MCF 10A (cell line): ENCODE measurements at regions not wholly inside any gene's neighbourhood (a gene's known extent, or its start where the extent isn't known, plus 50 kb on each side); places are given as distances from the start of the nearest gene placed in this dataset.

Source experiments
- BruUV-seq: library from RNA; stranded (reverse); fragments of 400-500 nt; replicated peaks from 2 replicates; lab custom pipeline; 2021; lab: Mats Ljungman, UMichigan
- CTCF ChIA-PET: fragments of 300-600 bp; sonication (Branson Sonifier 250); formaldehyde crosslinking; extraction: SDS; loops from one replicate; lab custom pipeline; 2021; ENCODE audit warnings: antibody characterized with exemption, inconsistent platforms; lab: Yijun Ruan, JAX
- POLR2A ChIA-PET: fragments of 300-600, 350-650 bp; sonication (Branson Sonifier 250); formaldehyde crosslinking; extraction: SDS; loops from one replicate; lab custom pipeline; 2020; ENCODE audit warnings: antibody characterized with exemption, inconsistent platforms; lab: Yijun Ruan, JAX
- DNase-seq: peaks from one replicate; pipeline ENCODE4 v3.0.0-alpha.2; 2018; ENCODE audit not compliant: unreplicated experiment
- H3K27ac Mint-ChIP-seq: one replicate; pipeline ENCODE4 v1.8.0; 2022; ENCODE audit warnings: mild to moderate bottlenecking, low read depth, mixed read lengths; ENCODE audit not compliant: unreplicated experiment
- H3K27me3 Mint-ChIP-seq: one replicate; pipeline ENCODE4 v1.8.0; 2022; ENCODE audit warnings: mixed read lengths; ENCODE audit not compliant: insufficient read depth, unreplicated experiment
- H3K36me3 Mint-ChIP-seq: one replicate; pipeline ENCODE4 v1.8.0; 2022; ENCODE audit warnings: mild to moderate bottlenecking, moderate library complexity, mixed read lengths; ENCODE audit not compliant: insufficient read depth, unreplicated experiment
- H3K4me1 Mint-ChIP-seq: one replicate; pipeline ENCODE4 v1.8.0; 2022; ENCODE audit warnings: mixed read lengths; ENCODE audit not compliant: insufficient read depth, unreplicated experiment
- H3K4me3 Mint-ChIP-seq: one replicate; pipeline ENCODE4 v1.8.0; 2022; ENCODE audit warnings: mild to moderate bottlenecking, moderate library complexity, mixed read lengths; ENCODE audit not compliant: unreplicated experiment
- H3K9me3 Mint-ChIP-seq: one replicate; pipeline ENCODE4 v1.8.0; 2022; ENCODE audit warnings: mixed read lengths; ENCODE audit not compliant: unreplicated experiment
- intact Hi-C: fragments of 100-400 bp; cut with micrococcal nuclease; formaldehyde crosslinking; loops from 2 replicates; pipeline ENCODE4 v1.14.1; 2022
- TF ChIP-seq, protein P1 (sequence below): fragments of 200-600 bp; IDR thresholded peaks from one replicate; pipeline ENCODE4 v1.8.0; 2022; ENCODE audit warnings: antibody characterized with exemption, mild to moderate bottlenecking; ENCODE audit not compliant: unreplicated experiment

DNA sequence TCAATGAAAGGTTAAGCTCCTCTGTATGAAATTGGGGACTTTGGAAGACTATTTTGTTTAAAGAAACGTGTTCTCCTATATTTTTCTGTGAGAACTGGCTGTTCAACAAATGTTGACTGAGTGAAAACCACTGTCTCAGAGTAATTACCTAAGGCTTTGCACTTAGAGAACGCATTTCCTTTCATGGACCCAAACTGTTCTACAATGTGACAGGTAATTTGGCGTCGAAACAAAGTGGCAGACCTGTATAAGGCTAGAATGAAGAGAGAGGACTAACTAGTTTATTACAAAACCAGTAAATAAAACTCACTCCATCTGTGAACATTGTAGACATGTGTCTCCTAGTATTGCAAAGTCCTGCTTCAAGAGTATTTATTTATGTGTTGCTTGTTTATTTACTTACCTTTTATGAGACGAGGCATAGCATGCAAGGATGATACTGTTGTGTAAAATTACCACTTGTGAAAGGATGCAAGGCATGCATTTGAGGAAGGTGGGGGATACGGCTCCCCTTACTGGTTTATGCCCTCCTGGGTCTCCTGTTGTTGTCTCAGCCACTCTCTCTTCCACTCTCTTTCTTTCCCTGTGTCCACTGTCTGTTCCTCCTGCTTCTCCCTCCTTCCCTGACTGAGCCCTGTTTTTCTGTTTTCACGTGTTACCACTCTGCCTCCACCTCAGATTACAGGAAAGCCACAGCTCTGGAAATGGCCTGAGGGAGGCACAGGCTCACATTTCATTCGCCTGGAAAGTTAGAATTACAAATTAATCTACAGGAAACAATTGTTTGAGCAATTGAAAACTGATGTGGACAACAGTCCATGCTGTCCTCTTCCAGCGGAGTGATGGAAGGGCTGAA, 444.0 kb upstream of the ZNF608 start:
- ChIA-PET POLR2A (interaction anchor here (0.5 to 1.3 kb wide), 2 partner anchors 11 to 438 kb away, joined by 3 to 6 read pairs; no protein-coding TSS in a partner anchor), CTCF (interaction anchor here (0.9 kb wide), 1 partner anchor 39 kb away, joined by 4 read pairs; no protein-coding TSS in a partner anchor)
- TF ChIP-seq, protein P1, sequence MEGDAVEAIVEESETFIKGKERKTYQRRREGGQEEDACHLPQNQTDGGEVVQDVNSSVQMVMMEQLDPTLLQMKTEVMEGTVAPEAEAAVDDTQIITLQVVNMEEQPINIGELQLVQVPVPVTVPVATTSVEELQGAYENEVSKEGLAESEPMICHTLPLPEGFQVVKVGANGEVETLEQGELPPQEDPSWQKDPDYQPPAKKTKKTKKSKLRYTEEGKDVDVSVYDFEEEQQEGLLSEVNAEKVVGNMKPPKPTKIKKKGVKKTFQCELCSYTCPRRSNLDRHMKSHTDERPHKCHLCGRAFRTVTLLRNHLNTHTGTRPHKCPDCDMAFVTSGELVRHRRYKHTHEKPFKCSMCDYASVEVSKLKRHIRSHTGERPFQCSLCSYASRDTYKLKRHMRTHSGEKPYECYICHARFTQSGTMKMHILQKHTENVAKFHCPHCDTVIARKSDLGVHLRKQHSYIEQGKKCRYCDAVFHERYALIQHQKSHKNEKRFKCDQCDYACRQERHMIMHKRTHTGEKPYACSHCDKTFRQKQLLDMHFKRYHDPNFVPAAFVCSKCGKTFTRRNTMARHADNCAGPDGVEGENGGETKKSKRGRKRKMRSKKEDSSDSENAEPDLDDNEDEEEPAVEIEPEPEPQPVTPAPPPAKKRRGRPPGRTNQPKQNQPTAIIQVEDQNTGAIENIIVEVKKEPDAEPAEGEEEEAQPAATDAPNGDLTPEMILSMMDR = no peak
- peak; percentile 70 for DNase-seq
- intact Hi-C loops = no loop called here
- H3K4me1 Mint-ChIP-seq = peaks cover 6% of the 10 kb centered on the region
- no TSS peak for BruUV-seq
- no peaks in the 10 kb centered on the region for H3K27me3 Mint-ChIP-seq
- no peaks in the 10 kb centered on the region for H3K36me3 Mint-ChIP-seq
- H3K4me3 Mint-ChIP-seq = no peak overlapping the region
- H3K9me3 Mint-ChIP-seq = no peaks in the 10 kb centered on the region
- no peak overlapping the region for H3K27ac Mint-ChIP-seq

DNA sequence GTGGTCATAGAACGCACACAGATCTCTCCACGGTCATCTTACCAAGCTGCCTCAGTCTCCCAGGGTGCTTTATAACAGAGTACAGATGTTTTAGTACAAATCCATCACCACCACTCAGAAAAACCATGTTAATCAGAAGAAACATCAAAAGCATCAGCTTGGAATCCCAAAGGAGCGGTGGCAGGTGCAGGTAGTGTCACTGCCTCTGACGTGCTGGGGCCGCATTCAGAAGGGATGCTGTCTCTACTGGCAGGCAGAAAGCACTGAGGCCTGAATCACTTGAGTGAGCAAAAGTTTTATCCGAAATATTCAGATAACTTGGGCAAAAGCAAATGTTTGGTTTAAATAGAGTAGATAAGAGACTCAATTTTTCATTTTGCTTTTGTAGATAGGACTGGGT, 448.4 kb upstream of the ZNF608 start:
- Mint-ChIP-seq H3K9me3 (no peaks in the 10 kb centered on the region), H3K36me3 (no peaks in the 10 kb centered on the region), H3K4me1 (peaks cover 6% of the 10 kb centered on the region), H3K27ac (no peak overlapping the region), H3K4me3 (no peak overlapping the region), H3K27me3 (no peaks in the 10 kb centered on the region)
- ChIA-PET CTCF (interaction anchor here (1.3 kb wide), 1 partner anchor 8 kb away, joined by 4 read pairs; no protein-coding TSS in a partner anchor), POLR2A (no interaction called here)
- DNase-seq = no peak
- TF ChIP-seq, protein P1 = no peak
- intact Hi-C loops = no loop called here
- BruUV-seq = no TSS peak

DNA sequence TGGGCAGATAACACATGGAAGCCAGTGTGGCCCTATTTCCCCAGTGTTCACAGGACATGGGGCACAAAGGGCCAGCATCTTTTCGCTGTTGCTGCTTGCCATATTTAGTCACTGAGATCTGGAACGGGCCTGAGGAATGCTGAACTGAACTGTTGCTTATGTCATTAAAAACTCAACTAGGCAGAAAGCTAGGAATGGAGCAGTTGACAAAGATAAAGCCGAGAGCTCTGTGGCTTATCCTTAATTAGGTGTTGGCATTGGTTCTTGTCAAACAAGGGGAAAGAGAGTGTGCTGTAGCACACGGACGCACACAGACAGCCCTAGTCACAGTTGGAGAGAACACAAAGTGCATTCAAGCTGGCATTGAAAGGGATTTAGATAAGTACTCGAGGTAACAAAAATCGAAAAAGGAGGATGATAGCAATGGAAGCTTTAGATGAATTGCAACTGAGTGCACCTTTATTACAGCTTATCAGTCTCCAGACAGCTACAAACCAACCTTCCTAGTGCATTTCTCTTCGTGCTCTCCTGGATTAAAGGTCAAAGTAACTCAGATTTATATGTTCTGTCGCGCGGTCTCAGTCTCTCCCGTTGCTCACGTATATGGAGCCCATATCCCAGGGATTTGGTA, 450.2 kb upstream of the ZNF608 start:
- no TSS peak for BruUV-seq
- TF ChIP-seq, protein P1 = no peak
- POLR2A ChIA-PET = no interaction called here
- DNase-seq = no peak
- CTCF ChIA-PET = no interaction called here
- no peak overlapping the region for H3K27ac Mint-ChIP-seq
- H3K4me3 Mint-ChIP-seq = no peak overlapping the region
- no peaks in the 10 kb centered on the region for H3K36me3 Mint-ChIP-seq
- H3K27me3 Mint-ChIP-seq = no peaks in the 10 kb centered on the region
- intact Hi-C loops = no loop called here
- no peaks in the 10 kb centered on the region for H3K9me3 Mint-ChIP-seq
- no peaks in the 10 kb centered on the region for H3K4me1 Mint-ChIP-seq

DNA sequence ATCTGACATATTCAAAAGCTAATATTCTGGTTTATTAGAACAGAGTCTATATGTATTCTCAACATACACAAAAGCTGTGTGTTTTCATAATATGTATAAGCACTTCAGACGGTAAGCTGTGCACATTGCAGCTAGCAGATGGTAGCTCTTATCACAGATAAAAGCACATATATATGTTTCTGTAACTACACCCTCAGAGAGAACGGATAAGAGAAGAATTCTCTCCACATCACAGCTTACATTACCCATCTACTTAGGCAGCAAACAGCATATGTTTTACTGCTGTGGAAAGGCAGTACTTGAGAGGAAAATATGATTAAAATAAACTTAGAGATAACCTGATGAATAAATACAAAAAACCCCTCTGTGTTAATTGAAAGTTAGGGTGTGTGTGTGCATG, 450.9 kb upstream of the ZNF608 start:
- ChIA-PET CTCF (no interaction called here), POLR2A (interaction anchor here (1.3 kb wide), 1 partner anchor 10 kb away, joined by 4 read pairs; no protein-coding TSS in a partner anchor)
- no peak for DNase-seq
- TF ChIP-seq, protein P1 = no peak
- H3K9me3 Mint-ChIP-seq = no peaks in the 10 kb centered on the region
- H3K4me3 Mint-ChIP-seq = no peak overlapping the region
- no peaks in the 10 kb centered on the region for H3K36me3 Mint-ChIP-seq
- no peaks in the 10 kb centered on the region for H3K27me3 Mint-ChIP-seq
- intact Hi-C loops = no loop called here
- no peak overlapping the region for H3K27ac Mint-ChIP-seq
- no TSS peak for BruUV-seq
- H3K4me1 Mint-ChIP-seq = no peaks in the 10 kb centered on the region
